CD4-positive, alpha-beta T cell treated with Interleukin-10 for 1 hour (primary cell): ENCODE measurements at regions not wholly inside any gene's neighbourhood (a gene's known extent, or its start where the extent isn't known, plus 50 kb on each side); places are given as distances from the start of the nearest gene placed in this dataset.

Source experiments
- DNase-seq: peaks from one replicate; pipeline ENCODE4 v3.0.0-alpha.2; 2020

DNA sequence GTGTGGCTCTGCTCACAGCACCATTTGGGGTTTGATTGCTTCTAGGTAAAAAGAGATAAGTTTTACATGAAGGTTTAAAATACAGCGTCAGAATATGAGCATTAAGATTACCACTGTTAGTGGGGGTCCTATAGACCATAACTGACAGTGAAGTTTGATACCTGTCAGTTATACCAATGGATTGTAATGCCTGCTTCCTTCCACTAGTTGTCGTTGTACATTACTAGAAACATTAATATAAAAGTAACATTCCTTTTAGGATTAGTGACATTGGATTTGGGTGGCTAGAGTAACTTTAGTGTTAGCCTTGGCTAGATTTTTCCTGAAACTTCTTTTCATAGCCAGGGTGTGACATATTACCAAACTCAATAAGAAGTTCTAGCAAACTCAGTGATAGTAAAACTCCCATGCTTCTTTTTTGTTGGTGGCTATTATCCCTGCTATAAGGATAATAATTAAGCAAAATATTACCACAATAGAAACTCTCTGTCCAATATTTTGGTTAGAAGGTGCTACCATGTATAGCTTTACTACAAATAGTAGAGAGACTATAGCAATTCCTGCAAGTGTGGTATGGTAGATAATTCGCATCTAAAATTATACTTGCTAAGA, 57.1 kb downstream of the FAM181B start:
- no peak for DNase-seq

DNA sequence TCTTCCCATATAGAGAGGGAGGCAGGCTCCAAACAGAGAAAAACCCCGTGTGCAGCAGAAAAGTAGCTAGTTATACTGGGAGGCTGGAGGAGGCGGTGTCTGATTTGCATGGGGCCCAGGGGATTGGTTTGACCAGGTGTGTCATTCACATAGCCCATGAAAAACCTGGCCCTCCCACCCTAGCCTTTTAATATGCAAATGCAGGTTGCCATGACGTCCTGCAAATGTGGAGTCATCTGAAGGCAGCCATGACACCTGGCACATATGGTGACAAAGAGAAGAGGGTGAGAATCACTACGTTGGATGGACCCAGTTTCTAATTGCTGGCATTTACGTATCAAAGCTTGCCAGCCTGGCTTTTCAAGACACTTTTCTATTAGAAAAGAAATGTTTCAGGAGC, 57.8 kb downstream of the FAM181B start:
- DNase-seq = no peak

DNA sequence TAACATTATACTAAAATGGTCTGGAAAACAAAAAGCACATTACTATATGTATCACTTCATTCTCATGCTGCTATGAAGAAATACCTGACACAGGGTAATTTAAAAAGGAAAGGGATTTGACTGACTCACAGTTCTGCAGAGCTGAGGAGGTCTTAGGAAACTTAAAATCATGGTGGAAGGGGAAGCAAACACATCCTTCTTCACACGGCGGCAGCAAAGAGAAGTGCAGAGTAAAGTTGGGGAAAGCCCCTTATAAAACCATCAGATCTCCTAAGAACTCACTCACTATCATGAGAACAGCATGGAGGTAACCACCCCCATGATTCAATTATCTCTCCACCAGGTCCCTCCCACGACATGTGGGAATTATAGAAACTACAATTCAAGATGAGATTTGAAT, 60.0 kb downstream of the FAM181B start:
- no peak for DNase-seq

DNA sequence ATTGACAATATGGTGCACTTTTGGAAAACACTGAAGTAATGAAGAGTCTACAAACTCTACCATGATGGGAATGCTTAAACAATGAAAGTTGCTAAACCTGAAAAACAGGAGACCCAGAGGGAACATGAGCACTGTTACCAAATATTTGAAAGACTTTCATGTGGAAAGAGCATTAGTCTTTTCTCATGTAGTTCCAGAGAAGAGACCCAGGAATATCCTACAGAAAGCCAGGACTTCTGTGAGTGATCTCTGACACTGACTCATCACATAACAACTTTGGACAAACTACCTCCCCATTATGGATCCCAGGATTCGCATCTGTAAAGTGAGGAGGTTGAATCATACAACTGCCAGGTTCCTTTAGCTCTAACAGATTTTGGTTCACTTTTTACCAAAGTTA, 62.2 kb downstream of the FAM181B start:
- no peak for DNase-seq

DNA sequence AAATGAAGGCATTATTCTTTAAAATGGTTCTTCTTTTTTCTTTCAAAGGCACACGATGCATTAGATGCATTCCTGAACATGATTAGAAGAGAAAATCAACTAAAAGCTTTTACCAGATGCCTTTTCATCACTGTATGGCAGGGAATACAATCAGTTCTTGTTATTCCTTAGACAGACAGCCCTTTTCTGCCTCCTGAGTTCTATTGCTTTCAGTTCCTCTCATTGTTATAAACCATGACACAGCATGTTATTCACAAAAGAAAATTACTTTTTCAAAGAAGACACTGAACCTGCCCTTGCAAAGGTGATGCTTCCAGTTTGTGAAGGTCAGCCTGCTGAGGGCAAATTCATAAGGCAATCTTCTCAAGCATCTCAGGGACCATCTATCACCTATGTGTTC, 70.1 kb downstream of the FAM181B start:
- no peak for DNase-seq

DNA sequence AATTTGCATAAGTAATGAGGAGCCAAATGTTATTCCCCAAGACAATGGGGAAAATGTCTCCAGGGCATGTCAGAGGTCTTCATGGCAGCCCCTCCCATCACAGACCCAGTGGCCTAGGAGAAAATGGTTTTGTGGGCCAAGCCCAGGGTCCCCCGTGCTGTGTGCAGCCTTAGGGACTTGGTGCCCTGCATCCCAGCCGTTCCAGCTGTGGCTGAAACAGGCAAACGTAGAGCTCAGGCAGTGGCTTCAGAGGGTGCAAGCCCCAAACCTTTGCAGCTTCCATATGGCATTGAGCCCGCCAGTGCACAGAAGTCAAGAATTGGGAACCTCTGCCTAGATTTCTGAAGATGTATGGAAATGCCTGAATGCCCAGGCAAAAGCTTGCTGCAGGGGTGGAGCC, 79.9 kb downstream of the FAM181B start:
- no peak for DNase-seq

DNA sequence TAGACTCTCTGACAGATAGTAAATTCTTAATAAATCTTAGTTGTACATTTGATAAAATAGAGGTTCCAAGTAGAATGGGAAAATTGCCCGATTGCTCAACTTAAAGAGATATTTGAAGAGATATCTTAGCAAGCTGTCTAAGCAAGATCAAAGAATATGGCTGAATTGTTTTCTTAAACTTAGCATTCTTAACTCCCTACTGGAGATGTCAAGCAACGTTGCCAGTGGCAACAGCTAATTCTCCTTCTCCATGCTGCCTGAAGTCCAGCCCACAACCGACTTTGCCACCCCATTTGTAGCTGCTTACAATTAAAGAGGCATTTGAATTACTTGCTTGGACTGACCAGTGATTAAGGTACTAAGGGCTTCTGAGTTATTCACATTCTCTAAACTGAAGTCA, 94.4 kb downstream of the FAM181B start:
- no peak for DNase-seq

DNA sequence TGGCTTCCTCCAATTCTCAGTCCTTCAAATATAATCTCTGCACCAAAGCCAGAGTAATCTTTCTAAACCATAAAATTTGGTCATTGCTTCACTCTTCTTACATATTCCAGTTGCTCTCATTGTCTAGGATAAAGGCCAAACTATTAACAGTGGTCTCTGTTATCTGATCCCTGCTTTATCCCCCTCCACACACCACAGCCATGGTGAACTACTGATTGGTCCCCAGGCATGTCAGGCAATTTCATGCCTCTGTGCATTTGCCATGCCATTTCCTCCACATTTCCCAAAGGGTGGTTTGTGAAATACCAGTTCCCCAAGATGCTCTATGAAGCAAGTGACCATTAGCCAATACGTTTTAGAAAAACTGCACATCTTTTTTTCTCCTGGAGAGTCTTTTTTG, 97.0 kb downstream of the FAM181B start:
- DNase-seq = no peak

DNA sequence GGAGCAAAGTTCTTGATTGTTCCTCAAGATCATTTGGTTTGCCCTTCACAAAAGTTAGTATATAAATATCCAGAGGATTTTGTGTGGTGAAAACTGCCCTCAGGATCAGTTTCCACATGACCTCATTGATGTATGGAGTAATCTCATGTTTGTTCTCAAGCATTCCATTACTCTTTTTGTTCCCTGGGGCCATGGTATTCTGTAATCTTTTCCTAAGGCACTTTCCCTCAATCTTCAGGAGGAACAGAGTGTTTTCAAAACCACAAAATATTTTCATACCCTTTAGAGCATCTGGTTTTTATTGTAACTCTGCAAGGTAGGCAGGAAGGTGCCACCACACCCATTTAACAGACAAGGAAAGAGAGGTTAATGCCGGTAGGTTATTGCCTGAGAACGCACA, 99.6 kb downstream of the FAM181B start:
- no peak for DNase-seq

DNA sequence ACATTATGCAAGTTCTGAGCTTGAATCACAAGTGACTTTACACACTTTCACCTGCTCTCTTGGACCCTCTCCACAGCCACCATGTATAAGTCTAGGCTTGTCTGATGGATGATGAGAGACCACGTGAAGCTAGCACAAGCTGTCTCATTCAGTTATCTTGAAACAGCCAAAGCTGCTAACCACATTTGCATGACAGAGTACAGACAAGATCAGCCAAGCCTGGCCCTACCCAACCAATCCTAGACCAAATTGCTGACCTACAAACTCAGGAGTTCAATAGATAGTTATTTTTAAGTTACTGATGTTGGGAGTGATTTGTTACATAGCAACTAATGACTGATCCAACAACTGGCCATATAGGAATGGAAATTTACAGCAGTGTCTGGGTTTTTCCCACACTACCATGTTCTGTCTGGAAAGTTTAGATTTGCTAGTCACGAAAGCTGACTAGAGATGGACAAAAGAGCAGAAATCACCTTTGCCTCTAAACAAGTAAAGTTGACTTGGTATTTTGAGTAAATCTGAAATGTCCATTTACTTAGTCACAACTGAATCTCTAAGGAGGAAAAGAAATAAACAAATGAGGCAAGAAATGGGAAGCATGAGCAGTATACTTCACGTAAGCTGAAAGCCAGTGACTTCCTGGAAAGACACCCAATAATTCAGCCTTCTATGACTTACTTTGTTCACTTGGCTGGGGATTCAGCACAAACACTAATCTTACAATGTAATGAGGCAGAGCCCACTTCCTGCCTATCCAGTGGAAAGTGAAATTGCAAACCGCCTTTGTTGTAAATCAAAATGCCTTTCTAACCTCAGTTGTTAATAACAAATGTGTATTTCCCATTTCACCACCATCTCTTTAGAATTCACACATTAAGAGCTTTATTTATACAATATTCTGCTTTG, 101.7 kb downstream of the FAM181B start:
- DNase-seq = no peak

DNA sequence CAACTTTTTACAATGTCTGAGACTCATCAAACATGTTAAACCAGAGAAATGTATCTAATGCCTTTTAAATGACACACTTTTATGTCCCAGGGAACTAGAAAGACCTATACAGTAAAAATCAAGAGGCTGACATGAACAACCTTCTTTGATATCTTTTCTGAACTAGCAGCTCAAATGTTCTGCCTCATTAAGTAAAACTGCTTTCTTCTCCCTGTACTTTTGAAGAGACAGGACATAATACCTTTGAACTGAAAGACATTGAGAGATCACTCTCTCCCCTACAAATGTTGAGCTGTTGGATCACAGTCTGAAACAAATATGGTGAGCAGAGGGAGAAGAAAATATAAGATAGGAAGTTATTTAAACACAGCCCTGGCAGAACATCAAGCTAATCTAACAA, 123.0 kb downstream of the FAM181B start:
- no peak for DNase-seq

DNA sequence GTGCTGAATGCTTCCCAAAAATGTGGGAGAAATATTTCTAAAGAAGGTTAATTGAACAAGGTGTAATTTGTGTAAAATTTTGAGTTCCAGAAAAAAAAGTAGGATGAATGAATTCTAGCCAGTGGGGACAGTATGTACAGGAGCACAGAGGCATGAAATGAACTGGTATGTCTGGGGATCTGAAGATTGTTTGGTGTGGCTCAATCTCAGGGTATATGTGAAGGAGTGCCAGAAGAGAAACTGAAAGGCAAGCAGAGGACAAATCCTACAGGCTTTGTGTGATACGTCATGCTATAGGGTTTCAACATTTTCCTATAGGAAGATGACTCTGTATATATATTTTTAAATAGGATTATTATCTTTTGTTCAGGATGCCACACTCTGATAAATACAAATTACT, 126.9 kb downstream of the FAM181B start:
- DNase-seq = no peak

DNA sequence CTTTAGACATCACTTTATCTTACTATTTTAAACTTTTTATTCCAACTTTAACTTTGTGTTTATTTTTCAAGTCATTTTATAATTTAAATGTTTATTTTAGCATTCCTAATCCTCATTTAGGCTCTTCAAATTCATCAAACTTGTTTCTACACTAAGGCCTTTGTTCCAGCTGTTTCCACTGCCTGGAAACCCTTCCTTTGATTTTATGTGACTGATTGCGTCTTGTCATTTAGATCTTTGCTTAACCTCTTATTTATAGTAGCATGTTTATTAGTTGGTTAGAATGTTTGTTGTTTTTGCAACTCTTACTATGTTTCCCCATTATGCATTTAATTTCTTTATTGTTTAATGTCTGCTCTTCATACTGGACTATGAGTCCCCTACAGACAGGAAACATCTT, 132.0 kb downstream of the FAM181B start:
- DNase-seq = no peak

DNA sequence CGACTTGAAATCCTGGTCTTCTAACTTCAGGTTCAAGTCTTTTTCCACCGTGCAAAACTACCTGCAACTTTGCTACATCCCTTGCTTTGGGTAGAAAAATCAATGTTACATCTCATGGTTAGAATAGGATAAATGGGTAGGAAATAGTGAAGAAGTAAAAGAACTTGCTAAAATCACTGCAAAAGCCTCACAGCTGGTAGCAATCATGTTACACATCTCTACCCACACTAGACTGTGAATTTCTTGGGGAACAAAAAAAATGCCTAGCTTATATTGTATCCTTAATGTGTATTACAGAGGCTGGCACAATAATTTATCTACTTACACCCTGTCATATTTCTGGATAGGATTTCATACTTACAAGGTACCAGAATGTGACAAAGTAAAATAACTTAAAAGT, 133.8 kb downstream of the FAM181B start:
- DNase-seq = no peak

DNA sequence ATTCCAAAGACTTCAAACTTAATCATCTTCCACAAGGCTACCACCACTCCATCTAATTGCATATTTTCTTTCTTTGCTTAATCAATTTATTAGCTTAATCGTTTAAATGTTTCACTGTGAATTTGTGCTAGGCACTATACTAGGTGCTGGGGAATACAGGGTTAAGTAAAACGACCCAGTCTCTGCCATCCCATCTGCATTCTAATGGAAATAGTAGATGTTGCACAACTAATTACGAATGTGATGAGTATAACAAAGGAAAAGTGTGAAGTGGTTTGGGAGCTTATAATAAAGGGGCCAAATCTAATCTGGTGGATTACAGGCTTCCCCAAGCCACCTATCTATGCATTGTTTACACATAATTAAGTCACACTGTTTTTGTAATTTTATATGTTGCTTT, 147.1 kb downstream of the FAM181B start:
- DNase-seq = no peak

DNA sequence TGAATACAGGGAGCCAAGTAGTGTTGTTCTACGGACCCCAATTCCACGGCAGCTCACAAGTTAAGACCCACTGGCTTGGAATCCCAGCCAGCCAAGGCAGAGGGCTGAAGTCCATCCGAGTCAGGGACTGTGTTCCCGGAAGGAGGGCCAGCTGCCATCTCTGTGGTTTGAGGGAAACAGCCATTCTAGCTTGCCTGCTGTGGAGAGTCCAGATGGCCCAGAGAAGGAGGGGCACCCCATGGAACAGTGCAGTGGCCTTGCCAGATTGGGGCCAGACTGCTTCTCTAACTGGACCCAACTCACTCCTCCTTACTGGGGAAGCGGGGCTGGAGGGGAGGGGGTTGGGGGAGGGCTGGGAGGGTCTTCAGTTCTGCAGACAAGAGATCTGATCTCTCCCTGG, 156.4 kb downstream of the FAM181B start:
- no peak for DNase-seq

DNA sequence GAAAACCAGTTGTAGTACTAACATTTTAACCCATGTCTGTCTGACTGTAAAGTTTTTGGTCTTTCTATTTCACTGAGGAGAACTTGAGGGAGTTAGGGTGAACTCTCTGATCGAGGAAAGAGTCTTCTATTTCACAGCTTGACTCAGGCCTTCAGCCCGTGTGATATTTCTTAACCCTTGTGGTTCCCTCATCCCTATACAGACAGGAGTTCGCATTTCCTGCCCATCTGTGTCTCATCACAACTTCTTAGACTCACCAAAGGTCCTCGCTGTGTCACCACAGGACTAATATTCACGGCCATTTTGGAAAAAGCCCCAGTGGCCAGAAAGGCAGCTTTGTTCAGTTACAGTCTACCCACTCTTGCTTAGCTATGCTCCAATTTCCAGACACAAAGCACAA, 172.8 kb downstream of the FAM181B start:
- DNase-seq = no peak

DNA sequence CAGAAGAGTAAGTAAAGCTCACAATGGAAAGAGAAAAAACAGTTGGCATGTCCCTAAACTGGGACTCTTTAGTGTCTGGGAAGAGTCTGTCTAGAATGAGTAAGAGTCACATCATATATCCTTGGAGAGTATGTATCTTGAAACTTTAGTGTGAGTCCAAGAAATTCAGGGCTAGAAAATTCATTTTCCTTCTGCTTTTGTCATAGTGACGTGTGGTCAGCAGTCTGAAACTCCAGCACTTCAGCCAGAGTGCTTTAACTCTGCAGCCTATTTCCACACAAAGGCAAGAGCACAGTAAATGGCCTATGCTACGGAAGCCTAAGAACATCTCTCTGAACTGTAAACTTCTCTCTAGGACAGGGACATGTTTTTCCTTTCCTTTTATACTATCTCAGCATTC, 174.1 kb downstream of the FAM181B start:
- DNase-seq = no peak

DNA sequence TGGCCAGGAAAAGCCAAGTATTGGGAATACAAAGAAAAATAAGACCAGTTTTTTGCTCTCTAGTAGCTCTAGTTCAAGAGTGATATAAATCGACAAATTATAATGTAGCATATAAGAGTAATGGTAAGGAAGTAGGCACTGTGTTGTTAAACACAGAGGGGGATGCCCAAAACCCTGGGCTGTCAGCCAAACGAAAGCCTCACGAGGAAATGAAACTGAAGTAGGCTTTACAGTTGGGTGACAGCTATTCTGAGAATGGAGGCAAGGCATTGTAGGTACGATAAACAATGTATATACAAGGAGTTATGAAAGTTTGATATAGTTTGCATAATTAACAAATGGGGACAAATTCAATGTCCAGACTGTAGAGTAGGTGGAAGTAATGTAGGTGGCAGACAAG, 176.4 kb downstream of the FAM181B start:
- DNase-seq = peak; percentile 2

DNA sequence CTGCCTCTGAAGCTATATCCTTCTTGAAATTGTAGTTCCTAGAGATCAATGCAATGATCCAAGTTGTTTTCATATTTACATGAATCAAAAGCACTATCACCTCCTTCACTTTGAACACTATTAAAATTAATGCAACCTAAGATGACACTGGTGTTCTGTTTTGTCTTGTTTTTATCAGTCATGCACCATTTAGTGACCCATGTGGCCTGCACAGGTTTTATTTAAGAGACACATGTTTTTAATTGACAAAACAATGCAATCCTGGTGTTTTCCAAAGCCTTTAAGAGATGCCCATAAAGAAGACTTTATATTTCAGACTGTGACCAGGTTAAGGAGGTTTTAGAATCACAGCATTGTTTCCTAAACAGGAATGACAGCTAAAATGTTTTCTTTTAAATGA, 177.5 kb downstream of the FAM181B start:
- DNase-seq = no peak

DNA sequence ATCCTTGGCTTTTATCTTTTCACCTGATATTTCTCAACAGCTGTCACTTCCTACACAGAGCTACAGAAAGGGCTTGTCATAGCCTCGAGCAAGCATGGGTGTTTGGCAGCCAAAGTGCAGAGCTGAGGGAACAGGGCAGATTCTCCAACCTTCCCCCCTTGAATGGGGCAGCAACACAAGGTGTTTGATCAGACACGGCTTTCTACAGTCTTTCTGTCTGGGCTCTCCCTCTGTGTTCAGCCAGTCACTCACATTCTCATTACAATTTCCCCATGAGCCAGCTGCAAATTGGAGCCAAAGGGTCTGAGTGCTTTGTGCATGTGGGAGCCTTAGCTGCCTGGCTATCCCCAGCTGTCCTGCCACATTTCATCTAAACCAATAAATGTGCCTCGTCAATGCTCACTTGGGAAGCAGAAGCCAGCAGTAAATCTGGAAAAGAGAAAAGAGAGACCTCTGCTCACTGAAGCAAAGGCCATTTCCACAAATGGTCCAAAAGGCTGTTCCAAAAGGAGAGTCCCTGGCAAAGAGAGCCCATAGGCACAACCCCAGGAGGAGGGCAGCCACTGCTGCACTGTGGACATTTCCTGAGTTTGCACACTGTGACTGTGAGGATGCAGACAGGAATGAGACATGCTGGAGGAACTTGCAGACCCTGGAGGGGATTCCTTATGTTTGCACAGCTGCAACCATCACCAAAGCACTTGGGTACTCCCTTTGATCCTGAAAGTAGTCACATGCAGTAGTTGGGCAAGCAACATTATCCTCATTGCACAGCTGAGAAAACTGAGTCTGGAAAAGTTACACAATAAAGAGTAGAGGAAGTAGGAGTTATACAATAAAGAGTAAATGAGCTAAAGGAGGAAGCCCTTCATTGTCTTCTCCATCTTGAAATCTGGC, 186.8 kb downstream of the FAM181B start:
- DNase-seq = no peak

DNA sequence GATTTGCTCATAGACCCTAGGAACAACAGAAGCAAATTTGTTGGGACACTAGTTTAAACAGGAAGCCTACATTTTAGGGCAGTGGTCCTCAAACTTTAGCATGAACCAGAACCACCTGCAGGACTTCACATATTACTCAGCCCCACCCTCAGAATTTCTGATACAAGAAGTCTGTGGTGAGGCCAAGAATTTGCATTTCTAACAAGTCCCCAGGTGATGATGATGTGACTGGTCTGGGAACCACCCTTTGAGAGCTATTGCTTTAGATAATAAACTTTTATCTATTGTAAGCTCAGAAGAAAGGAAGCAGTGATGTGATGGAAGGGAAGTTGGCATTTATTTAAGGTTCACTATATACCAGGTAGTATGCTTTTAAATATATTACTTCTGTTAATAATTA, 194.0 kb downstream of the FAM181B start:
- no peak for DNase-seq

DNA sequence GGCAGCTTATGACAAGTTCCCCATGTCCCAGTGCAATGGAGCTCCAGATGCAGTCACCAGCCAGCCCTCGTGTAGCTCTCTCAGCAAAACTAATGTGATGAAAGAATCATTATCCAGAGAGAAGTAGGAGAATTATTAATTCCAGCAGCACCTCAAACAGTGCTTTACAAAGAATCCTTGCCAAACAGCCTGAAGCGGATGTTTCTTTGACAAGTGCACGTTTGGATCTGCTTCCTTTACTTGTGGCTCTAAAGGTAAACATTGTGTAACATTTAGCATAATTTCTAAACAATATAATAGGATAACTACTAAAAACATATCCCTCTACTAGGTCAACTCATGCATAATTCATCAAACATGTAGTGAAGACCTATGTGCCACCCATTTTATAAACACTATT, 197.0 kb downstream of the FAM181B start:
- no peak for DNase-seq
